Nephron (organoid): ENCODE measurements at regions not wholly inside any gene's neighbourhood (a gene's known extent, or its start where the extent isn't known, plus 50 kb on each side); places are given as distances from the start of the nearest gene placed in this dataset.
"Not testable (repeated sequence)": the region's sequence is repeated elsewhere in the genome, so short reads cannot be mapped to it uniquely, and the experiment has no call there.

ENCODE experiments used
- H3K27ac Mint-ChIP-seq, 3 experiments: 2 replicates each; pipeline ENCODE4 v1.8.0; 2020; ENCODE audit warnings: mixed read lengths in 3 of 3, mild to moderate bottlenecking in 2 of 3, moderate library complexity in 1 of 3
- H3K27me3 Mint-ChIP-seq: 2 replicates; pipeline ENCODE4 v1.8.0; 2021; ENCODE audit warnings: low read depth, mild to moderate bottlenecking, moderate library complexity, mixed read lengths
- H3K36me3 Mint-ChIP-seq: 2 replicates; pipeline ENCODE4 v1.8.0; 2020; ENCODE audit warnings: low read depth, mixed read lengths
- H3K4me1 Mint-ChIP-seq: 2 replicates; pipeline ENCODE4 v1.8.0; 2020; ENCODE audit warnings: mixed read lengths
- H3K4me3 Mint-ChIP-seq, 3 experiments: 2 replicates each; pipeline ENCODE4 v1.8.0; 2020; ENCODE audit warnings: mild to moderate bottlenecking in 3 of 3, mixed read lengths in 3 of 3, moderate library complexity in 2 of 3
- H3K9me3 Mint-ChIP-seq: 2 replicates; pipeline ENCODE4 v1.8.0; 2020; ENCODE audit warnings: mixed read lengths
- TF ChIP-seq, protein P1 (sequence below), 3 experiments: fragments of 200-600 bp; sonication (generic); IDR thresholded peaks; one replicate each; pipeline ENCODE4 v1.5.0; 2021; ENCODE audit warnings: antibody characterized with exemption in 3 of 3; ENCODE audit not compliant: unreplicated experiment in 3 of 3

DNA sequence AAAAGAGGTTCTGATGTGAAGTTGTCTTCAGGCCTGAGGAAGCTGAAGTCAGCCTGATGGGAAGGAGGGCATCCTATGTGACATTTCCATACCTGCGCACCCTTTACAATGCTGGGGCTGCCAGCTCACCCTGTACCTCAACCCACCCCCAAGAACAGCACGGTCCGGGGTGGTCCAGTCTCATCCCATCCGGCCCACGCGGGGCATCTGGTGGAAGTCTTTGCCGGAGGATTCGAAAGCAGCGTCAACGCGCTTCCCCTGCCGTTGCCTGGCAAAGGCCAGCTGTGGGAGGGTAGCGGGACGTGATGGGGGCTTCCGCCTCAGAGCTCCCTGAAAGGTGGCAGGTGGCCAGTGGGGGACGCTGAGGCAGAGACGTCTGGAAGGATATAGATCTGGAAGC lies 113.6 kb upstream of the ANKRD30BL start:
- Mint-ChIP-seq H3K4me3 (no peak overlapping the region), H3K9me3 (peaks cover 20% of the 10 kb centered on the region), H3K27ac (no peak overlapping the region), H3K27me3 (no peaks in the 10 kb centered on the region), H3K36me3 (peaks cover 4% of the 10 kb centered on the region), H3K4me1 (no peaks in the 10 kb centered on the region)
- TF ChIP-seq, protein P1, sequence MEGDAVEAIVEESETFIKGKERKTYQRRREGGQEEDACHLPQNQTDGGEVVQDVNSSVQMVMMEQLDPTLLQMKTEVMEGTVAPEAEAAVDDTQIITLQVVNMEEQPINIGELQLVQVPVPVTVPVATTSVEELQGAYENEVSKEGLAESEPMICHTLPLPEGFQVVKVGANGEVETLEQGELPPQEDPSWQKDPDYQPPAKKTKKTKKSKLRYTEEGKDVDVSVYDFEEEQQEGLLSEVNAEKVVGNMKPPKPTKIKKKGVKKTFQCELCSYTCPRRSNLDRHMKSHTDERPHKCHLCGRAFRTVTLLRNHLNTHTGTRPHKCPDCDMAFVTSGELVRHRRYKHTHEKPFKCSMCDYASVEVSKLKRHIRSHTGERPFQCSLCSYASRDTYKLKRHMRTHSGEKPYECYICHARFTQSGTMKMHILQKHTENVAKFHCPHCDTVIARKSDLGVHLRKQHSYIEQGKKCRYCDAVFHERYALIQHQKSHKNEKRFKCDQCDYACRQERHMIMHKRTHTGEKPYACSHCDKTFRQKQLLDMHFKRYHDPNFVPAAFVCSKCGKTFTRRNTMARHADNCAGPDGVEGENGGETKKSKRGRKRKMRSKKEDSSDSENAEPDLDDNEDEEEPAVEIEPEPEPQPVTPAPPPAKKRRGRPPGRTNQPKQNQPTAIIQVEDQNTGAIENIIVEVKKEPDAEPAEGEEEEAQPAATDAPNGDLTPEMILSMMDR (IDR thresholded peaks at IDR 0.05; ENCODE audit: unreplicated experiment in 3 of 3): no peak

DNA sequence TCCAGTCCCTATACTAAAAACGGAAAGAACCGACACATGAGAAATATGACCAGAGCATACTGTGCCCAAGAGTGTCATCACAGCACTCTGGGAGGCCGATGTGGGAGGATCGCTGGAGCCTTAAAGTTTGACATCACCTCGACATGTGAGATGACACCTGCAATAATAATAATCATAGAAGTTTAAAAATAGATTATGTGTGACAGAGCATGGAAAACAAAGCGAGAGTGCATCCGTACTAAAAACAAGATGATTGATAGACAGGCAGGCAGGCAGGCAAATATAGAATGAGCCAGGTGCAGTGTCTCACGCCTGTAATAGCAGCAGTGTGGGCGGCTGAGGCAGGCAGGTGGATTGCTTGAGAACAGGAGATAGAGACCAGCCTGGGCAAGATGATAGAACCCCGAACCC lies 114.8 kb upstream of the ANKRD30BL start:
- no peak overlapping the region for H3K27ac Mint-ChIP-seq
- TF ChIP-seq, protein P1 (IDR thresholded peaks at IDR 0.05; ENCODE audit: unreplicated experiment in 3 of 3): no peak
- peaks cover 23% of the 10 kb centered on the region for H3K9me3 Mint-ChIP-seq
- peaks cover 4% of the 10 kb centered on the region for H3K36me3 Mint-ChIP-seq
- H3K4me3 Mint-ChIP-seq: no peak overlapping the region
- no peaks in the 10 kb centered on the region for H3K27me3 Mint-ChIP-seq
- no peaks in the 10 kb centered on the region for H3K4me1 Mint-ChIP-seq

DNA sequence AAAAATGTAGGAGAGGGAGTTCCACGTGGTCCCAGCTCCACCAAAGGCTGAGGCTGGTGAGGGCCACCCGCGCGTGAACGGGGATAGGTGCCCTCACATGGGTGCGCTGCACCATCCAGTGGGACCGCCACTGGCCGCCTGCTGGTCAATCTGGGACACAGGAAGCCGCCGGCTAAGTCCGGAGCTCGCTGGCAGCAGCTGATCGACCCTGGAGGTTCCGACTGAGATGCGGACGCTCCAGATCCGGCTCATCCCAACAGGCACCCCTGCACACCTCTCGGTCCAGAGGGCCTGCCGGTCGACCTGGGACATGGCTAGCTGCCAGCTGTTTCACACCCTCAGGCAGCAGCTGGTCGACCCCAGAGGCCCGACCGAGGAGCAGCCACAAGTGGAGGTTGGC lies 116.5 kb upstream of the ANKRD30BL start:
- no peaks in the 10 kb centered on the region for H3K4me1 Mint-ChIP-seq
- TF ChIP-seq, protein P1 (IDR thresholded peaks at IDR 0.05; ENCODE audit: unreplicated experiment in 3 of 3): no peak
- peaks cover 23% of the 10 kb centered on the region for H3K9me3 Mint-ChIP-seq
- H3K27me3 Mint-ChIP-seq: no peaks in the 10 kb centered on the region
- H3K4me3 Mint-ChIP-seq: no peak overlapping the region
- peaks cover 4% of the 10 kb centered on the region for H3K36me3 Mint-ChIP-seq
- H3K27ac Mint-ChIP-seq: no peak overlapping the region

DNA sequence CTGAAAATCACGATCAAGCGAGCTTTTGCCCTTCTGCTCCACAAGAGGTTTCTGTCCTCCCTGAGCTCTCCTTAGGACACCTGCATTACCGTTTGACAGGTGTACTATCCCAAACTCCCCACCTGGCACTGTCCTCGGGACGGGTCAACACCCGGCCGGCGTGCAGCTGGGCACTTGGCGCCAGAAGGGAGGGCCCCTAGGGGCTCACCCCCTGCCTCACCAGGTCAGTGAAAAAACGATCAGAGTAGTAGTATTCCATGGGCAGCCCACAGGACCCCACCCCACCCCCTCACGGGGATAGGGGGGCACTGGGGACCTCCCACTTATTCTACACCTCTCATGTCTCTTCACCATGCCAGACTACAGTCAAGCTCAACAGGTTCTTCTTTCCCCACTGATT lies 117.6 kb upstream of the ANKRD30BL start:
- Mint-ChIP-seq H3K27ac (no peak overlapping the region), H3K4me1 (no peaks in the 10 kb centered on the region), H3K27me3 (no peaks in the 10 kb centered on the region), H3K9me3 (peaks cover 21% of the 10 kb centered on the region), H3K4me3 (no peak overlapping the region), H3K36me3 (peaks cover 4% of the 10 kb centered on the region)
- TF ChIP-seq, protein P1 (IDR thresholded peaks at IDR 0.05; ENCODE audit: unreplicated experiment in 3 of 3): no peak

DNA sequence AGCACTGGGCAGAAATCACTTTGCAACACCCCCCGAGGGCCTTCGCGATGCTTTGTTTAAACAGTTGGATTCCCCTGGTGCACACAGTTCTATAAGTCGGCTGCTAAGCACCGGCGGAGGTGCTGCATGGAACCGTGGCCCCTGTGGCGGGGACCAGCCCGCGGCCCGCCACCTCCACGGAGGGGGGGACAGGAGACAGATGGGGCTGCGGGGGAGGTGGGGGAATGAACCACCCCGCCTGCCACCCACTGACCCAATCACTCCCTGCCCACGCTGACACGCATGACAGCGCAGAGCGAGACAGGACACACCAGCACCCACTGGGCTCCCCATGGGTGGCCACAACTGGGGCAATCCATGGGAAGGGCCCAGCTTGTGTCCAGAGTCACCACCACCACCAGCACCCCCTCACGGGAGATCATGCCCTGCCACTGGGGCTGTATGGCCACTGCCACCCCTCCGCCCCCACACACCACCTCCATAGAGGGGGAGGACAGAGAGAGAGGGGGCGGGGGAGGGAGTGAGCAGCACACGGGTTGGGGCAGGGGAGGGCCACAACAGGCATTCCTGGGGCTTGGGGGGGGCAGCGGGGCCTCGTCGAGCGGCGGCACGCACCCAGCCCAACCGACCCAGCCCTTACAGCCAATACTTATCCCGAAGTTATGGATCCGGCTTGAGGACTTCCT lies 118.3 kb upstream of the ANKRD30BL start:
- TF ChIP-seq, protein P1 (IDR thresholded peaks at IDR 0.05; ENCODE audit: unreplicated experiment in 3 of 3): no peak
- no peaks in the 10 kb centered on the region for H3K4me1 Mint-ChIP-seq
- peaks cover 21% of the 10 kb centered on the region for H3K9me3 Mint-ChIP-seq
- H3K27ac Mint-ChIP-seq: no peak overlapping the region
- H3K4me3 Mint-ChIP-seq: no peak overlapping the region
- no peaks in the 10 kb centered on the region for H3K27me3 Mint-ChIP-seq
- H3K36me3 Mint-ChIP-seq: peaks cover 4% of the 10 kb centered on the region

DNA sequence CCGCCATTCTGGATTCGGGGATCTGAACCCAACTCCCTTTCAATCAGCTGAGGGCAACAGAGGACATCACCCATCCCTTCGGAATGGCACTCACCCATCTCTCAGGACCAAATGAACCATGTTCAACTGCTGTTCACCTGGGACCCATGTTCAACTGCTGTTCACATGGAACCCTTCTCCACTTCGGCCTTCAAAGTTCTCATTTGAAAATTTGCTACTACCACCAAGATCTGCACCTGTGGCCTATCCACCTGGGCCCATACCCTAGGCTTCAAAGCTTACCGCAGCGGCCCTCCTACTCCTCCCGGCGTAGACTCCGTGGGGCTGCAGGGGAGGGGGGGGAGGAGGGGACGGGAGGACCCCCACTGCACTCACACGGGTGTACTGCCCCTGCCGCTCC lies 119.2 kb upstream of the ANKRD30BL start:
- Mint-ChIP-seq H3K4me1 (no peaks in the 10 kb centered on the region), H3K27ac (no peak overlapping the region), H3K4me3 (no peak overlapping the region), H3K36me3 (peaks cover 4% of the 10 kb centered on the region), H3K27me3 (no peaks in the 10 kb centered on the region), H3K9me3 (peaks cover 21% of the 10 kb centered on the region)
- TF ChIP-seq, protein P1 (IDR thresholded peaks at IDR 0.05; ENCODE audit: unreplicated experiment in 3 of 3): no peak

DNA sequence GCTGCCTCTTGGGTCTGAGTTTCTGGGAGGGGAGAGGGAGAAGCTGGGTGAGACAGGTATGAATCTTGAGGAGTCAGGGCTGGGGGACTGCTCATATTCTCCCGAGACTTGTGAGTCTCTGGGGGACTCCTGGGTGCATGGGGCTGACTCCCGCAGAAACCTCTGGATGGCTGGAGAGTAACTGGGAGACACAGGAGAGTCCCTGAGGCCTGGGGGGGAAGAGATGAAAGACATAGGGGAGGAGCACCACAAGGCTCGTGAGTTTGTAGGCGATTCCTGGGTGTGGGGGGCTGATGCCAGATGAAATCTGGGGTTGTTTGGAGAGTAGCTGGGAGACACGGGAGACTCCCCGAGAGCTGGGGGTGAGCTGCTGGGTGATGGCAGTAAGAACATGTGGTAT lies 120.4 kb upstream of the ANKRD30BL start:
- not testable (repeated sequence) for H3K27ac Mint-ChIP-seq, H3K4me1 Mint-ChIP-seq, H3K27me3 Mint-ChIP-seq, H3K4me3 Mint-ChIP-seq, H3K36me3 Mint-ChIP-seq
- H3K9me3 Mint-ChIP-seq: peaks cover 17% of the 10 kb centered on the region
